Peyer's patch (tissue), 4 donors: ENCODE measurements at regions not wholly inside any gene's neighbourhood (a gene's known extent, or its start where the extent isn't known, plus 50 kb on each side); places are given as distances from the start of the nearest gene placed in this dataset.

Source experiments
- POLR2A ChIP-seq, 2 donors: fragments of 450-650 bp; IDR thresholded peaks; one replicate each; pipeline ENCODE4 v1.5.1; 2017; ENCODE audit warnings: antibody characterized with exemption in 2 of 2, mild to moderate bottlenecking in 2 of 2, moderate library complexity in 2 of 2
- TF ChIP-seq, protein P1 (sequence below), 6 experiments: fragments of 450-650 bp in 4 of 6; fragments of 200-600 bp in 2 of 6; sonication (generic) in 1 of 6; IDR thresholded peaks; one replicate each; pipeline ENCODE4 v1.5.1; 2017 to 2019; ENCODE audit warnings: antibody characterized with exemption in 6 of 6, mild to moderate bottlenecking in 3 of 6, moderate library complexity in 1 of 6

GRCh38 chr13:106391681-106392080 lies 143.8 kb downstream of the EFNB2 start:
- TF ChIP-seq, protein P1, sequence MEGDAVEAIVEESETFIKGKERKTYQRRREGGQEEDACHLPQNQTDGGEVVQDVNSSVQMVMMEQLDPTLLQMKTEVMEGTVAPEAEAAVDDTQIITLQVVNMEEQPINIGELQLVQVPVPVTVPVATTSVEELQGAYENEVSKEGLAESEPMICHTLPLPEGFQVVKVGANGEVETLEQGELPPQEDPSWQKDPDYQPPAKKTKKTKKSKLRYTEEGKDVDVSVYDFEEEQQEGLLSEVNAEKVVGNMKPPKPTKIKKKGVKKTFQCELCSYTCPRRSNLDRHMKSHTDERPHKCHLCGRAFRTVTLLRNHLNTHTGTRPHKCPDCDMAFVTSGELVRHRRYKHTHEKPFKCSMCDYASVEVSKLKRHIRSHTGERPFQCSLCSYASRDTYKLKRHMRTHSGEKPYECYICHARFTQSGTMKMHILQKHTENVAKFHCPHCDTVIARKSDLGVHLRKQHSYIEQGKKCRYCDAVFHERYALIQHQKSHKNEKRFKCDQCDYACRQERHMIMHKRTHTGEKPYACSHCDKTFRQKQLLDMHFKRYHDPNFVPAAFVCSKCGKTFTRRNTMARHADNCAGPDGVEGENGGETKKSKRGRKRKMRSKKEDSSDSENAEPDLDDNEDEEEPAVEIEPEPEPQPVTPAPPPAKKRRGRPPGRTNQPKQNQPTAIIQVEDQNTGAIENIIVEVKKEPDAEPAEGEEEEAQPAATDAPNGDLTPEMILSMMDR (IDR thresholded peaks at IDR 0.05) = no peak
- TF ChIP-seq POLR2A (IDR thresholded peaks at IDR 0.05) = no peak
